ENCODE measurements at regions not wholly inside any gene's neighbourhood (a gene's known extent, or its start where the extent isn't known, plus 50 kb on each side); places are given as distances from the start of the nearest gene placed in this dataset.

DNA sequence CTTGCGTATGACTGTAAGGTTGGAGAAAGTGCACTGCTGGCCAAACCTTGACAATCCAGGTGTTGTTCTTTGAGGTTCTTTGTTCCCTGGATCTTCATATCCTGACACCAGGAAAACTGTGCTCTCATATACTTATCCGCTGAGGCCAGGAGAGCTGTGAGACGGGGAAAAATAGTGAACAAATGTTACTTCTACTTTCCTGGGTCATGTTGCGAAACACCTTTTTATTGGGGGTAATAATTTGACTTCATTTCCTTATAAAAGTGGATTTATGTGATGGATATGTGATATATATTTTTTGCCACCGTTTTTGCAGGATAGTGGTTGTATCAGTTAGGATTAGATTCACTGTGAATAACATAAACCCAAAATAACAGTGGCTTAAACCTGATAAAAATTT is 336.1 kb downstream of the OSR1 start:
- DNase-seq (no peak), ATAC-seq (no peak), FAIRE-seq (no peak)
- intact Hi-C loops (cut with DNase I): no loop called here
- Histone ChIP-seq H3K36me3 (no peaks in the 10 kb centered on the region), H3K4me1 (no peaks in the 10 kb centered on the region), H3K4me3 (no peak overlapping the region), H3K27ac (no peak overlapping the region), H3K9me3 (no peaks in the 10 kb centered on the region), H3K27me3 (no peaks in the 10 kb centered on the region)
- 84% methylated on average over 5 of the region's 5 CpGs for WGBS, 2 donors
- TF ChIP-seq, protein P1, sequence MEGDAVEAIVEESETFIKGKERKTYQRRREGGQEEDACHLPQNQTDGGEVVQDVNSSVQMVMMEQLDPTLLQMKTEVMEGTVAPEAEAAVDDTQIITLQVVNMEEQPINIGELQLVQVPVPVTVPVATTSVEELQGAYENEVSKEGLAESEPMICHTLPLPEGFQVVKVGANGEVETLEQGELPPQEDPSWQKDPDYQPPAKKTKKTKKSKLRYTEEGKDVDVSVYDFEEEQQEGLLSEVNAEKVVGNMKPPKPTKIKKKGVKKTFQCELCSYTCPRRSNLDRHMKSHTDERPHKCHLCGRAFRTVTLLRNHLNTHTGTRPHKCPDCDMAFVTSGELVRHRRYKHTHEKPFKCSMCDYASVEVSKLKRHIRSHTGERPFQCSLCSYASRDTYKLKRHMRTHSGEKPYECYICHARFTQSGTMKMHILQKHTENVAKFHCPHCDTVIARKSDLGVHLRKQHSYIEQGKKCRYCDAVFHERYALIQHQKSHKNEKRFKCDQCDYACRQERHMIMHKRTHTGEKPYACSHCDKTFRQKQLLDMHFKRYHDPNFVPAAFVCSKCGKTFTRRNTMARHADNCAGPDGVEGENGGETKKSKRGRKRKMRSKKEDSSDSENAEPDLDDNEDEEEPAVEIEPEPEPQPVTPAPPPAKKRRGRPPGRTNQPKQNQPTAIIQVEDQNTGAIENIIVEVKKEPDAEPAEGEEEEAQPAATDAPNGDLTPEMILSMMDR (IDR thresholded peaks at IDR 0.05): no peak

DNA sequence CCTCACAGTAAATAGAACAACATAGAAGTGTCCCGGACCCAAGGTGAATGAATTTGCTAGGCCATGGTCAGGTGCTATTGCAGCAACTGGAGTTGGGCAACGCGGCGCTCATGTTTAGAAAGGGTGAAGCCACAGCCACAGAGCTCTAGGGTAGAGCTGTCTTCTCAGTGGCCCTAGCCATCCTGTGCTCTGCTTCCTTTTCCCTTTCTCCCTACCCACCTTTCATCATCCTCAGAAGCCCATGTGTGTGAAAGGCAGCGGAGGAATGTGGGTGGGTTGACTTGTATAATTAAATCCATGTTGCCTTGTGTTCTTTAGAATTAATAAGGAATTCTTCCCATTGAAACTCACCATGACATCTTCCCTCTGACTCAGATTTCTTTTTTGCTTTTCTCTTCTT is 336.7 kb downstream of the OSR1 start:
- Histone ChIP-seq H3K27ac (no peak overlapping the region), H3K9me3 (no peaks in the 10 kb centered on the region), H3K36me3 (no peaks in the 10 kb centered on the region), H3K27me3 (no peaks in the 10 kb centered on the region), H3K4me1 (no peaks in the 10 kb centered on the region), H3K4me3 (no peak overlapping the region)
- intact Hi-C loops (cut with DNase I): no loop called here
- TF ChIP-seq, protein P1 (IDR thresholded peaks at IDR 0.05): no peak
- no peak for ATAC-seq
- FAIRE-seq: no peak
- no peak for DNase-seq
- 93 to 97% methylated on average over 5 of the region's 5 CpGs for WGBS, 2 donors

DNA sequence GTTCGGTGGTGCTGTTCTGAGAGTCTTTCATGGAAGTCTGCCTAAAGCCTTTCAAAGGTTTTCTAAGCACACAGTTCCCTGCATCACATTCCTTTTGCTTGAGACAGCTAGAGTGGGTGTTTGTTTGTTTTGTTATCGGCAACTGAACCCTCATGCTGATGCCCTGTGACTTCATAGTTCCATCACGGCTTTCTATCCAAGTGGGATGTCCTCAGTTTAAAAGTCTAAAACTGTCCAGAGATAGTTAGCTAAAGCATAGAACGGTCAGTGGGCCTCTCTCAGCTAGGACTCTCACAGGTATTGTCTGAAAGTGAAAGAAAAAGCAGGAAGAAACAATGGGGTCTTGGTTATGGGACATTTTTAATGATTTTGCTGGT is 337.3 kb downstream of the OSR1 start:
- 80 to 83% methylated on average over 4 of the region's 4 CpGs for WGBS, 2 donors

DNA sequence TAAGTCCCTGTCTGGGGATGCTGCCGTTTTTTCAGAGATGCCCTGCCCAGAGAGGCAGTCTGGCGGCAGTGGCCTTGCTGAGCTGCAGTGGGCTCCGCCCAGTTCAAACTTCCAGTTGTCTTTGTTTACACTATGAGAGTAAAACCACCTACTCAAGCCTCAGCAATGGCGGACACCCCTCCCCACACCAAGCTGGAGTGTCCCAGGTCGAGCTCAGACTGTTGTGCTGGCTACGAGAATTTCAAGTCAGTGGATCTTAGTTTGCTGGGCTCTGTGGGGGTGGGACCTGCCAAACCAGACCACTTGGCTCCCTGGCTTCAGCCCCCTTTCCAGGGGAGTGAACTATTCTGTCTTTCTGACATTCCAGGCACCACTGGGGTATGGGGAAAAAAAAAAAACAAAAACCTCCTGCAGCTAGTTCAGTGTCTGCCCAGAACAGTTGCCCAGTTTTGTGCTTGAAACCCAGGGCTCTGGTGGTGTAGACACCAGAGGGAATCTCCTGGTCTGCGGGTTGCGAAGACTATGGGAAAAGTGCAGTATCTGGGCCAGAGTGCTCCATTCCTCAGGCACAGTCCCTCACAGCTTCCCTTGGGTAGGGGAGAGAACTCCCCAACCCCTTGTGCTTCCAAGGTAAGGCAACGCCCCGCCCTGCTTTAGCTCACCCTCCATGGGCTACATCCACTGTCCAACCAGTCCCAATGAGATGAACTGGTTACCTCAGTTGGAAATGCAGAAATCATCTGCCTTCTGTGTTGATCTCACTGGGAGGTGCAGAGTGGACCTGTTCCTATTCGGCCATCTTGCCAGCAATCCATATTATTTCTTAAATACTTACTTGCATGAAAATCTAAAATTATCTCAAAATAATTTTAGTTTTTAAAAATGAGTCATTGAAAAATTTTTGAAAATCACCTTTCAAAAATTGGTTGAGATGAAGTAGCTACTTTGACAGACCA is 338.0 kb downstream of the OSR1 start:
- Histone ChIP-seq H3K9me3 (no peaks in the 10 kb centered on the region), H3K27ac (no peak overlapping the region), H3K4me1 (no peaks in the 10 kb centered on the region), H3K27me3 (no peaks in the 10 kb centered on the region), H3K36me3 (no peaks in the 10 kb centered on the region), H3K4me3 (no peak overlapping the region)
- TF ChIP-seq, protein P1 (IDR thresholded peaks at IDR 0.05): no peak
- 91 to 92% methylated on average over 11 of the region's 11 CpGs for WGBS, 2 donors
- DNase-seq: no peak
- intact Hi-C loops (cut with DNase I): no loop called here
- ATAC-seq: no peak
- no peak for FAIRE-seq

More for the DNA sequence above, 337.3 kb downstream of the OSR1 start:
- H3K27me3 ChIP-seq: no peaks in the 10 kb centered on the region
- TF ChIP-seq, protein P1 (IDR thresholded peaks at IDR 0.05): no peak
- FAIRE-seq: no peak
- H3K36me3 ChIP-seq: no peaks in the 10 kb centered on the region
- no peak for DNase-seq
- ATAC-seq: peak in 2 of 4 donors; percentile 55 to 72
- no peak overlapping the region for H3K4me3 ChIP-seq
- no peaks in the 10 kb centered on the region for H3K9me3 ChIP-seq
- no peak overlapping the region for H3K27ac ChIP-seq
- H3K4me1 ChIP-seq: no peaks in the 10 kb centered on the region
- intact Hi-C loops (cut with DNase I): no loop called here

DNA sequence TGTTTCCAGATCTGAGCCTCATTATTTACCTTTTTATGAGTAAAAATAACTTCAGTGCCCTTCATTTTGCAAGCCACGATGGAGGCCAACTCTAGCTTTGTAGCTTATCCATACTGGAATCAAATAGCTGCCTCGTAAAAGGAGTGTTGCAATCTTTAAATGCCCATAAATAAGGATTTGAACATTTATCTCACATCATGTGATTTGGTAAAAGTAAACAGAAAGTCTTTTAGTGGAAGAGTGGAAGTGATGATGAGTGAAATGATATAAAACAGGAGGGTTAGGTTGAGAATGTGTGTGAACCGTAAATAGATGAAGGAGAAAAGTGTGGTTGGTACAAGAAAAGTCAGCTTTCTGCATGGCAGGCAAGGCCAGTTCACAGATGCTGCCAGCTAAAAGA is 348.9 kb downstream of the OSR1 start:
- intact Hi-C loops (cut with DNase I): no loop called here
- Histone ChIP-seq H3K27me3 (no peaks in the 10 kb centered on the region), H3K9me3 (no peaks in the 10 kb centered on the region), H3K4me1 (no peaks in the 10 kb centered on the region), H3K27ac (no peak overlapping the region), H3K4me3 (no peak overlapping the region), H3K36me3 (no peaks in the 10 kb centered on the region)
- TF ChIP-seq, protein P1 (IDR thresholded peaks at IDR 0.05): no peak
- ATAC-seq (no peak), FAIRE-seq (no peak), DNase-seq (no peak)
- 57 to 61% methylated on average over 3 of the region's 3 CpGs for WGBS, 2 donors

Measured in pancreas (tissue), 10 donors.